Natural killer cell (primary cell): ENCODE measurements at regions not wholly inside any gene's neighbourhood (a gene's known extent, or its start where the extent isn't known, plus 50 kb on each side); places are given as distances from the start of the nearest gene placed in this dataset.

Source experiments
- ATAC-seq, 3 donors: fragments of 150-1000 bp in 2 of 3; fragments of 200-7000 bp in 1 of 3; cut with Tn5 transposase; 1 replicate in 1 of 3; 2 replicates in 2 of 3; pipeline ENCODE4 v1.10.0; 2021; ENCODE audit warnings: mild to moderate bottlenecking in 2 of 3, moderate library complexity in 2 of 3
- DNase-seq, 2 donors: peaks; one replicate each; pipeline versions ENCODE4 v3.0.0 to v3.0.0-alpha.2; 2013 to 2021; ENCODE audit warnings: mixed read lengths in 1 of 2
- H3K27ac ChIP-seq: one replicate; pipeline ENCODE4 v1.5.1; 2013; ENCODE audit warnings: mild to moderate bottlenecking, low read length
- H3K27me3 ChIP-seq: one replicate; pipeline ENCODE4 v1.6.1; 2013; ENCODE audit warnings: low read length; ENCODE audit not compliant: control insufficient read depth, insufficient read depth
- H3K36me3 ChIP-seq: one replicate; pipeline ENCODE4 v1.6.1; 2013; ENCODE audit warnings: low read length; ENCODE audit not compliant: control insufficient read depth, insufficient read depth
- H3K4me1 ChIP-seq: one replicate; pipeline ENCODE4 v1.6.1; 2013; ENCODE audit warnings: low read length; ENCODE audit not compliant: control insufficient read depth, insufficient read depth
- H3K4me3 ChIP-seq: one replicate; pipeline ENCODE4 v1.5.1; 2013; ENCODE audit warnings: low read length
- H3K9me3 ChIP-seq: one replicate; pipeline ENCODE4 v1.6.1; 2013; ENCODE audit warnings: low read length; ENCODE audit not compliant: control insufficient read depth, insufficient read depth
- H3K27ac Mint-ChIP-seq, 2 donors: one replicate each; pipeline ENCODE4 v1.8.0; 2022; ENCODE audit warnings: mild to moderate bottlenecking in 2 of 2, mixed read lengths in 2 of 2, moderate library complexity in 1 of 2
- H3K27me3 Mint-ChIP-seq, 2 donors: one replicate each; pipeline ENCODE4 v1.8.0; 2022; ENCODE audit warnings: low read depth in 2 of 2, mixed read lengths in 2 of 2
- H3K36me3 Mint-ChIP-seq: one replicate; pipeline ENCODE4 v1.8.0; 2022; ENCODE audit warnings: mixed read lengths
- H3K4me1 Mint-ChIP-seq, 2 donors: one replicate each; pipeline ENCODE4 v1.8.0; 2022; ENCODE audit warnings: mixed read lengths in 2 of 2
- H3K4me3 Mint-ChIP-seq: one replicate; pipeline ENCODE4 v1.8.0; 2022; ENCODE audit warnings: mild to moderate bottlenecking, moderate library complexity, mixed read lengths
- H3K9me3 Mint-ChIP-seq, 2 donors: one replicate each; pipeline ENCODE4 v1.8.0; 2022; ENCODE audit warnings: mixed read lengths in 2 of 2
- WGBS: methylation state at CpG from one replicate; pipeline ENCODE4 v1.1.7; 2013; ENCODE audit warnings: missing lambda C conversion rate; ENCODE audit not compliant: insufficient coverage; 5-methylcytosine and 5-hydroxymethylcytosine counted together
- intact Hi-C: fragments of 100-400 bp; cut with micrococcal nuclease; formaldehyde crosslinking; loops from one replicate; pipeline ENCODE4 v1.14.2; 2022
- TF ChIP-seq, protein P1 (sequence below): fragments of 200-600 bp; IDR thresholded peaks from one replicate; pipeline ENCODE4 v1.8.0; 2022; ENCODE audit warnings: antibody characterized with exemption

DNA sequence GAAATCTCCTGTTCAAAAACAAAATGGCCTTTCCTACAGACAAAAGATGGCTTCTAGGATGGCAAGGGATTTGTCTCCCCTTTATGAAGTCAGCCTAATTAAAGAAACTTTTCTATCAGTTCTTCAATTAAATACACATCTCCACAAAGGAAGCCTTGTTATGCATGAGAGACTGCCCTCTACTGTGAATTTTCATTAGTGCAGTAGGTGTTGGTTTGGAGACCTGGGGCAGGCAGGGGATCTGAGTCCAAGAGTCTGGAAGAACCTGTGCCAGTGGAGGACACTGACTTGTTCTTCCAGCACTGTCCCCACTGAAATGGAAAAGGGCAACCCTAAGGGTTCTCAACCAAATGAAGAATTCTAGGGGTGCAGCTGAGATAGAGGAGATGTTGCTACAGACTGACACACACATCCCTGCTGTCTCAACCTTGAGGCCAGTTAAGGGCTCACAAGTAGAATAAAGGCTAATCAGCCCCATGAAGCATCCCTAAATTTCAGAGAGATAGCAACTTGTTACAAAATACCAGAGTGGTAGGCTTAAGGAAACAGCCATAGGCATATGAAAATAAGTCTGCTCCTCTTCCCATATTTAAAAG lies 174.0 kb upstream of the PRICKLE2 start:
- Mint-ChIP-seq H3K36me3 (no peaks in the 10 kb centered on the region), H3K9me3 (no peaks in the 10 kb centered on the region), H3K27ac (no peak overlapping the region), H3K4me3 (no peak overlapping the region), H3K27me3 (no peaks in the 10 kb centered on the region), H3K4me1 (no peaks in the 10 kb centered on the region)
- TF ChIP-seq, protein P1, sequence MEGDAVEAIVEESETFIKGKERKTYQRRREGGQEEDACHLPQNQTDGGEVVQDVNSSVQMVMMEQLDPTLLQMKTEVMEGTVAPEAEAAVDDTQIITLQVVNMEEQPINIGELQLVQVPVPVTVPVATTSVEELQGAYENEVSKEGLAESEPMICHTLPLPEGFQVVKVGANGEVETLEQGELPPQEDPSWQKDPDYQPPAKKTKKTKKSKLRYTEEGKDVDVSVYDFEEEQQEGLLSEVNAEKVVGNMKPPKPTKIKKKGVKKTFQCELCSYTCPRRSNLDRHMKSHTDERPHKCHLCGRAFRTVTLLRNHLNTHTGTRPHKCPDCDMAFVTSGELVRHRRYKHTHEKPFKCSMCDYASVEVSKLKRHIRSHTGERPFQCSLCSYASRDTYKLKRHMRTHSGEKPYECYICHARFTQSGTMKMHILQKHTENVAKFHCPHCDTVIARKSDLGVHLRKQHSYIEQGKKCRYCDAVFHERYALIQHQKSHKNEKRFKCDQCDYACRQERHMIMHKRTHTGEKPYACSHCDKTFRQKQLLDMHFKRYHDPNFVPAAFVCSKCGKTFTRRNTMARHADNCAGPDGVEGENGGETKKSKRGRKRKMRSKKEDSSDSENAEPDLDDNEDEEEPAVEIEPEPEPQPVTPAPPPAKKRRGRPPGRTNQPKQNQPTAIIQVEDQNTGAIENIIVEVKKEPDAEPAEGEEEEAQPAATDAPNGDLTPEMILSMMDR = no peak
- intact Hi-C loops = no loop called here
- DNase-seq (peak in 1 of 2 donors; percentile 13), ATAC-seq (no peak)
- Histone ChIP-seq H3K4me1 (no peaks in the 10 kb centered on the region), H3K36me3 (no peaks in the 10 kb centered on the region), H3K4me3 (no peak overlapping the region), H3K27me3 (no peaks in the 10 kb centered on the region), H3K27ac (no peak overlapping the region), H3K9me3 (no peaks in the 10 kb centered on the region)

DNA sequence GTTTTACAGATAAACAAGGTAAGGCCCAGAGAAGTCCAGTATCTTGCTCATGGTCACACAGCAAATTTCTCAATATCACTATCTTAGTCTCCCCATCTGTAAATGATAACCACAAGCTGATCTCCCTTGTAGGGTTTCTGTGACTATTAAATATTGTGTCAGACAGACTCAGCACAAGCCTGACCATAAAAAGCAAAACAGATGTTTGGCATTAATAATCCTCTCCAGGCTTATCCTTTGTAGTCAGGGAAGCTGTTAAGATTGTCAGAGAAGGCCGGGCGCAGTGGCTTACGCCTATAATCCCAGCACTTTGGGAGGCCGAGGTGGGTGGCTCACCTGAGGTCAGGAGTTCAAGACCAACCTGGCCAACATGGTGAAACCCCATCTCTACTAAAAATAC lies 173.2 kb upstream of the PRICKLE2 start:
- ATAC-seq (no peak), DNase-seq (no peak)
- Histone ChIP-seq H3K36me3 (no peaks in the 10 kb centered on the region), H3K27me3 (no peaks in the 10 kb centered on the region), H3K27ac (no peak overlapping the region), H3K4me3 (no peak overlapping the region), H3K9me3 (no peaks in the 10 kb centered on the region), H3K4me1 (no peaks in the 10 kb centered on the region)
- intact Hi-C loops = no loop called here
- no peaks in the 10 kb centered on the region for H3K9me3 Mint-ChIP-seq
- no peaks in the 10 kb centered on the region for H3K36me3 Mint-ChIP-seq
- no peak overlapping the region for H3K4me3 Mint-ChIP-seq
- H3K27ac Mint-ChIP-seq = no peak overlapping the region
- H3K4me1 Mint-ChIP-seq = no peaks in the 10 kb centered on the region
- TF ChIP-seq, protein P1 = no peak
- no peaks in the 10 kb centered on the region for H3K27me3 Mint-ChIP-seq
- WGBS = 82% methylated on average over 3 of the region's 4 CpGs

DNA sequence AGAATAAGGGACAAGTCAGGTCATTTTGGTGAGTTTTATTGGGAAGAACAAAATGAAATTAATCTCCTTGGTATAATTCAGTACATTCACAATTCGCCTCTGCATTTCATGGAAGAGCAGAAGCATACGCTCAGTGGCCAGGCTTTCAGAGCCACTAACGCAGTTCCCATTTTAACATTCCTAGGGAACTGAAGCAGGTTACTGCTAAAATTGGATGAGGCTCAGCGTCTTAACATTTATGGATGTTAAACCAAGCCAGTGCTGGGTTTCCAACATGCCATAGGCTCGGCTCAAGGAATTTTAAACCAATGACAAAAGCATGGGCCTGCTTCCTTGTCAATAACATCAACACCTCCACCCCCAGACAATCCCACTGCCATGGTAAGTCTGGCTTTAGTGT lies 172.7 kb upstream of the PRICKLE2 start:
- DNase-seq (no peak), ATAC-seq (no peak)
- Mint-ChIP-seq H3K9me3 (no peaks in the 10 kb centered on the region), H3K36me3 (no peaks in the 10 kb centered on the region), H3K4me3 (no peak overlapping the region), H3K27me3 (no peaks in the 10 kb centered on the region), H3K27ac (no peak overlapping the region), H3K4me1 (no peaks in the 10 kb centered on the region)
- WGBS = 89% methylated on average over 5 of the region's 5 CpGs
- Histone ChIP-seq H3K27ac (no peak overlapping the region), H3K4me3 (no peak overlapping the region), H3K36me3 (no peaks in the 10 kb centered on the region), H3K4me1 (no peaks in the 10 kb centered on the region), H3K9me3 (no peaks in the 10 kb centered on the region), H3K27me3 (no peaks in the 10 kb centered on the region)
- TF ChIP-seq, protein P1 = no peak
- intact Hi-C loops = no loop called here

DNA sequence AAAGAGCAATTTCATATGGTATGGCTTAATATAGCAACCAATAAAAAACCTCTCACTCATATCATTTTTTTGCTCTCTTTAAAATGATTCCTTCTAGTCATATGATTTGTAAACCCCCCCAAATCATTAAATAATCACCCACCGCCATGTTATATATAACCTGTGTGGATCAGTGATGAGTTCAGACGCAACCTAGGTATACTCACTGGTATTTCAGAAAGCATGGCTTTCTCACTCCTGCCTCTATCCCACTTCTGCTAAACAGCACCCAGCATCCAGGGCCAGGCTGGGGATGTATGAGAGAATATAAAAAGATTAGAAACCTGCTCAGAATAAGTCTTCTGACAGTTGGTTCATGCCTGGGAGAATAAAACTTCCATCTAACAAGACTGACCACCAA lies 172.3 kb upstream of the PRICKLE2 start:
- Mint-ChIP-seq H3K36me3 (no peaks in the 10 kb centered on the region), H3K9me3 (no peaks in the 10 kb centered on the region), H3K27ac (no peak overlapping the region), H3K27me3 (no peaks in the 10 kb centered on the region), H3K4me3 (no peak overlapping the region), H3K4me1 (no peaks in the 10 kb centered on the region)
- WGBS = 50% methylated on average over 1 of the region's 2 CpGs
- Histone ChIP-seq H3K4me1 (no peaks in the 10 kb centered on the region), H3K9me3 (no peaks in the 10 kb centered on the region), H3K4me3 (no peak overlapping the region), H3K36me3 (no peaks in the 10 kb centered on the region), H3K27me3 (no peaks in the 10 kb centered on the region), H3K27ac (no peak overlapping the region)
- TF ChIP-seq, protein P1 = no peak
- ATAC-seq = no peak
- DNase-seq = no peak
- intact Hi-C loops = no loop called here
